Stimulated activated CD8-positive, alpha-beta memory T cell treated with anti-CD3 and anti-CD28 coated beads, Interleukin-15, amount 100 ng/mL, for 48 hours (primary cell): ENCODE measurements at regions not wholly inside any gene's neighbourhood (a gene's known extent, or its start where the extent isn't known, plus 50 kb on each side); places are given as distances from the start of the nearest gene placed in this dataset.

Source experiments
- DNase-seq, 2 donors: peaks; one replicate each; pipeline ENCODE4 v3.0.0-alpha.2; 2020; ENCODE audit warnings: low read depth in 2 of 2

DNA sequence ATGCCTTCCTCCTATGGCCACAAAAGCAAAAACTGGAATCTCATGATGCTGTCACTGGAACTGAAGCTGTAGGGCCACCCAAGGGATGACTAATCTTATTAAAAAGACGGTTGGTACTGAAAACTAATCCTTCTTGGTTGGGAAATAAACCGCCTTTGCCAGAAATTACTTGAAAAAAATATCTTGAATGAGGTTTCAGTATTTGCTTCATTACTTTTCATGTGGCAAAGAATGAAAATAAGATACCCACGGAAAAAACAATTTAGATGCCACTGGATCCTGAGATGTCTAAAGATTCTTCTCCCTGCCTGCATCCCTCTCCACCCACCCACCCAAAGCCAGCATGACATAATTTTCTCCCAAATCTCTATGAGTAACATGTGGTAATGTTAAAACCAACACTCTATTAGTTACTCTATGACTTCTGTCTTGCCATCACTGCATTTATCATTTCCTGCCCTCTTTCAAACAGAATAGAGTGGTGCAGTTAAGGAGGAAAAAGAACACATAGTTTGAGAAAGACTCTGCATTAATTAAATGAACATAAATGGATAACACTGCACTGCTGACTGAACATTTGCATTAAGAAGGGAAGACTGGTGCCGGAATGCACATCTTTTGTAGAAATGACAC, 111.8 kb upstream of the DPH6 start:
- no peak for DNase-seq

GRCh38 chr15:35663956-35664355, 118.0 kb upstream of the DPH6 start:
- no peak for DNase-seq

- DNase-seq, result no peak
Measured at GRCh38 chr15:35665896-35666536, 120.1 kb upstream of the DPH6 start.

GRCh38 chr15:35667908-35668307, 121.9 kb upstream of the DPH6 start:
- DNase-seq, result no peak

DNA sequence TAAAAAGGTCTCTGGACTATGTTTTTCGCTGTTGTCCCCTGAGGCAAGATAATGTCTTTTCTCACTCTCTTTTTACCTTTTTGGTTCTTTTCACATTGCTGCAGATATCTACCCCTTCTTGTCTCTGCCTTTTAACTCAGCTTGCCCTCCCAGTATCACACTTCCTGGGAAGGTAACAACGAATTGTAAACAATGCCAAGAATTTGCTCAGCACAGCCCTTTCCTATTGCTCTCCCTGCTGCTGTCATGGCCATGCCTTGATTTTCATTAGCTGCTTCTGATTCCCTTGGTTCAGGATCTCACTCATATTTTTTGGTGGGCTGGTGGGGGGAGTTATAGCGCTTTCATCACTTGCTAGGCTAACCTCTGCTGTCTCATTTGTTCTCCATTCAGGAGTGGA, 123.1 kb upstream of the DPH6 start:
- DNase-seq, result no peak

DNA sequence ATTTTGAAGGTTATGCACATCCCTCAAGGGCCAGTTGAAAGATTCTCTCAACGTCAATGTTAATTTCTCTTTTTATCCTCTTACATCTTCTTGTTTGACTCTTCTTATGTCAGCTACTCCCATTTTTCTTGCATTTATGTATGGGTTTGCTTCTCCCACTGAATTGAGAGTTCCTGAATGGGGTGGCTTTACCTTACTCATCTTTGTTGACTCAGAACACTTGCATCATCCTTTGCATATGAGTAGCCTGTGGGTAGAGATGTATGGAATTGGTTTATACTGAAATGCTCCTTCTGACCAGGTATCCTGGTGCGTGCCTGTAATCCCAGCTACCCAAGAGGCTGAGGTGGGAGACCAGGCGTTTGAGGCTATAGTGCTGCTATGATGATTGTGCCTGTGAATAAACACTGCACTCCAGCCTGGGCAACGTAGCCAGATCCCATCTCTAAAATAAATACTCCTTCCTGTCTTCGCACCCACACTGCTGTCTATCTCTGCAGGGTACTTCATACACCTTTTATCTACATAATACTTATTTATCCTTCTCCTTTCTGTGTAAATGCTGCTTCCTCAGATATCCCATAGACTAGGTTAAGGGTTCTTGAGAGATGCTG, 123.6 kb upstream of the DPH6 start:
- DNase-seq, result no peak

- no peak for DNase-seq
Measured at GRCh38 chr15:35671197-35671596, 125.2 kb upstream of the DPH6 start.

- no peak for DNase-seq
Measured at GRCh38 chr15:35671981-35672380, 126.0 kb upstream of the DPH6 start.

- DNase-seq, result no peak
Measured at GRCh38 chr15:35673093-35673684, 127.2 kb upstream of the DPH6 start.

DNA sequence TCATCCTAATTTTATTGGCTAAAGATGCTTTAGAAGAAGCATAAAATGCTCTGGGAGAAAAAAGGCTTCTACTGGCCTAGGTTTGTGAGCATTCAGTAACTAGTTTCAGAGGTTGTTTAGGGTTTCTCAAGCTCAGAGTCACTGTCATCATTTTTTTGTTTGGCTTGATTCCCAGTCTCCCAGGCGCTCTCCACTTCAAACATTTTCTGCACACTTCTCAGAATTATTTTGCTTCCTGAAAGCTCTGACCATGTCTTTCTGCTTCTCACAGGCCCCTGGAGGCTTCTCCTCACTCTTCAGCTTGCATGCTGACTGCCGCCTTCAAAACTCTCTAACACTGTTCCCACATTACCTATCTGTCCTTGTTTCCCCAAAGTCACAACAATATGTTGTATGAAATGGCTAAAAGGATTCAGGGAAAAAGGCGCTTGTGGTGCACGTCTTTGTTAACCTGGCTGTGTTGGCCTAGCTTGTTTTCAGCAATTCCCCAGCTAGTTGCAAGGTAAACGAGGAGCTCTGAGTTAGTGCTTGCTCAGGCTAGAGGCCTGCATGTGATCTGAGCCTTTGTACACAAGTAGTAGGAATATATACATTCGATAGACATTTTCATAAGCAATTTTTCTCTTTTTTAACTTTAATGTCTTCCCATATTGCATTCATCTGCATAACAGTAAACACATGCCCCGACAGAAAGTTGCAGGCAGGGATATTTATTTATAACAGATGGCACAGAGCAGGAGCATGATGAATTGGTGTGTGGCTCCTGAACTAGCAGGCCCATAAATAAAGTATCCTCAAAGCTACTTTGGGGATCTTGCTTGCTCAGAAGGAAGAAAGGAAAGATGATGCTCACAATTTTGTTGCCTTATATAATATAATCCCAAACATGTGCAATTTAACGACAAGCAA, 129.2 kb upstream of the DPH6 start:
- no peak for DNase-seq

GRCh38 chr15:35678774-35679173, 132.8 kb upstream of the DPH6 start:
- DNase-seq, result no peak

- DNase-seq, result no peak
Measured at GRCh38 chr15:35679186-35679585, 133.2 kb upstream of the DPH6 start.

DNA sequence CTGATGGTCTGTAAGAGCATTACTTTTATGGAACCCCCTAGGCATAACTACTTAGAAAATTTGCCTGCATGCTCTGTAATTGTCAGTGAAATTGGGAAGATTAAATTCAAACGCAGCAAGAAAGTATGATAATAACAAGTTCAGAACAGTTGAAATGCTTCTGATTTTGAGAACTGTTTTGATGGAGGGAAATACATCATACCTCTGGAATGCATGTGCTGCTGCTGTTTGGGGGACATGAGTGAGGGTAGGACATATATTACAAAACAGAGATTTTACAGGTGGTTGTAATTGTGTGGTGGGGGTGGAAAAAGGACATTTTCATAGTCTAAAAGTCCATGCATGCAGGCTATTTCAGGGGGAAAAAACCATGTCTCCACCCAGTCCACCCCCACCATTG, 135.0 kb upstream of the DPH6 start:
- no peak for DNase-seq

- no peak for DNase-seq
Measured at GRCh38 chr15:35686347-35686746, 140.4 kb upstream of the DPH6 start.

- no peak for DNase-seq
Measured at GRCh38 chr15:35689266-35689665, 143.3 kb upstream of the DPH6 start.

DNA sequence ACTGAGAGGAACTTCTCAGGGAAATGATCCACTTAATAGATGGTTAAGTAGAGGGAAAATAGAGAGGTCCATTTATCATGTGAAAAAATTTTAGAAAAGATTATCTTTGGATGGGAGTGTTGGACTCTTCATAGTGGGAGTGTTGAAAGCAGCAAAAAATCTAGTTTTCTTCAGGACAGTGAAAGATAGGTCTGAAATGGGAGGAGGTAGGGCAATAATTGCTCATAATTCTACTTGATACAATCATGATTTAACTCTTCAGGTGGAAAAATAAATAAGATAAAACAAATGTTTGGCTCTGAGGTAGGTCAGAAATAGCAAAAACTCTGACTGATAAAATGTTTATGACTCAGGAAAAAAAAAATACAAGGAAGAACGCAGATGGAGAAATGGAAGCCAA, 144.1 kb upstream of the DPH6 start:
- DNase-seq, result no peak

DNA sequence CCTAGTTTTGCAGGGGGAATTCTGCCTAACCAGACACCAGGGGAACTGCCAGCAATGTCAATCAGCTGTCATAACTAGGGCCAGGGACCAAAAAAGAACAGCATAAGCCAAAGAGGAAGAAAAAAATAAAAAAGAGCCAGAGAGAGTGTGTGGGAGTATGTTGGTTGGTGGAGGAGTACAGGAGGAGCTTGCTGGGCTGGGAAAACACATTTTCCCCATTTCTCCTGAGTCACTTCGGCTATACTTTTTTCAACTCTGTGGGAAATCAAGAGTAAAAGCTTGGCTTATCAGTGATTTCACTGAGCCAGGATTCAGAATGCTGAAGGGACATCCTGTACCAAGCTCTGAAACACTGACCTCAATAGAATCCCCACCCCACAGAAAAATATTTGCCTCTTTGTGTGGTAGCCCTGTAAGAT, 144.7 kb upstream of the DPH6 start:
- DNase-seq, result no peak

DNA sequence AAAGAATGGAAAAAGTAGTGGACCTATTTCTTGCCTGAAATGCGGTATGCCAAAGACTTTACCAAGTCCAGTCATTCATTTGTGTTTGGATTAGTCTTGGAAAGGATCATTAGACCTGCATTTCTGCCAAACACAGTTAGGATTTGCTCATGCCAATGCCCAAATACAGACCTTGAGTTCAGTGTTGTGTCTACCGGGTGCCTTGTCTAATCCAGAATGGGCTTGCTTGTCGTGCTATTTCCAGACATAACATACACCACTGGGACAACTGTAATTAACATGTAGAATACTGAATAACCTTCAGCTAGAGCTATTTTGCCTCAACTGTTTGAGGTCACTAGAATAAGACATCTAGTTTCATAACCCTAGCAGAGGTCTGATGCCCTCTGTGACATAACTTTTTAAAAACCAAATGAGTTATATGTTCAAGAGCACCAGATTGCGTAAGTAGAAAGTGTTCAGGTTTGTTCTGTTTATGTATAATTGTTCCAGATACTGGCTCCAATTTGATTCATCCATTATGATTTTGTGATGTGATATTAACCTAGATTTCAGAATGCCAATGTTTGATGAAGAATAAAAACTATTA, 145.3 kb upstream of the DPH6 start:
- no peak for DNase-seq

DNA sequence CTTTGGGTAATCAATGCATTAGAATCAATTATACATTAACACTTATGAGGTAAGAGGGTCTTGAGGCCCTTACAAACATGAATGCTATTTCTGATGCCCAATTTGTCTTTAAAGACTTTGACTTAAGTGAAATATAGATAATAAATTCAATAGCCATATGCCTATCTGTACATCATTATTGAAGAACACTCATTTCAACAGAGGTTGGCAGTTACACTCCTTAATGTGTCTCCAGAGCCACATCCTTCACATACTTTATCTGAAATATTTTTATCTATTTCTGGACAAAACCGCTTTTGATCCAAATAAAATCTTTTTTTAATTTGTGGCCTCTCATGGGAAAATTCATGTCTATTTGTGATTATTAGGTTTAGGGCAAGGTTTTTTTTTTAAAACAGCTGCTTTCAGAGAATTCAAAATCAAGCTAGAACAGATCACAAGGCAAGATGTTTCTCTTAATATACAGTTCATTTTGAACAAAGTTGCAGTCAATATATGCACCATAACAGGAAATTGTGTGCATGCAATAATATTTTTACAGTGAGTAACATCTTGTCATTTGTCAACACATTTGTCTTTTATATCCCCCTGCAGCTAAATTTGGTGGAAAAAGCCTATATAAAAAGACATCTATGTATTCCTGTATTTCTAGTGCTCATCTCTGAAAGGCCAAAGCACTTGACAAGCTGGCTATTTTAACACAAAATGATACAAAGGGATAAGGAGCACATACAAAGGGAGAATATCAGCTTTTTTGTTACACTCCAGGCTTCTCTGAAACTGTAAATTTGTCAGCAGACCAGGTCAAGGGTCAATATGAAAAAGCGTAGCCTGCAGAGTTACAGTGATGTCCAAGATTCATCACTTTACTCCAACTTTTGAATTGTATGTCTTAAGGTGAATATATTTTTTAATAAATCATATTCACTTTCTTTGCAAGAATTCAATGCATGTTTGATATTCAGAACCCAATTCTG, 146.2 kb upstream of the DPH6 start:
- DNase-seq, result no peak

DNA sequence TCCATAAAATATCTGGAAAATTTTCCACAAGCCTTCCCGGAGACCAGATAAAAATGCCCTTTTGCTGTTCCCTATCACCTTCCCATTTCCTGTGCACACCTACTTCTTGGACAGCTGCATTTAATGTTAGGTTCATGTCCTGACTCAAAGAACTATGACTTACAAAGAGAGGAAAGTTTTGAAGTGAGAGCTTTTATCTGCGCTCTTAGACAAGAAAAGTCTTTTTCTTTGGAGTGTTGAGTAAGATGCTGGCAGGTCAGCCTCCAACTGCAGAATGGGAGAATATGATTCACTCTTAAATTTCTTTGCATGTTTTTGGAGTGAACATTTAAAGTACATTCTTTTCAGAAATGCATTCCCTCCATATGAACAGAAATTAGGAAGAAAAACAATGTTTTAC, 147.3 kb upstream of the DPH6 start:
- DNase-seq, result no peak
